H1 (cell line): ENCODE measurements at regions not wholly inside any gene's neighbourhood (a gene's known extent, or its start where the extent isn't known, plus 50 kb on each side); places are given as distances from the start of the nearest gene placed in this dataset.

ENCODE experiments used
- CTCF ChIA-PET: fragments of 300-600 bp; sonication (Branson Sonifier 250); formaldehyde crosslinking; loops from one replicate; lab custom pipeline; 2021; ENCODE audit not compliant: partially characterized antibody; lab: Charles Lee
- POLR2A ChIA-PET: fragments of 300-600 bp; sonication (Branson Sonifier 250); formaldehyde crosslinking; loops from one replicate; lab custom pipeline; 2021; ENCODE audit warnings: inconsistent platforms; ENCODE audit not compliant: partially characterized antibody; lab: Charles Lee
- DNase-seq, 2 experiments: peaks; one replicate each; pipeline versions ENCODE4 v3.0.0 to v3.0.0-alpha.2; 2010 to 2022; ENCODE audit warnings: low spot score in 2 of 2, low read depth in 1 of 2, mixed read lengths in 1 of 2
- FAIRE-seq: peaks from 2 replicates; lab custom pipeline; 2011; peaks lifted over from hg19 to GRCh38; lab: Jason Lieb, UNC
- H2AFZ ChIP-seq: 2 replicates; pipeline ENCODE4 v1.8.1; 2012; ENCODE audit warnings: low read length, inconsistent platforms
- H2AK5ac ChIP-seq: 2 replicates; pipeline ENCODE4 v1.6.1; 2013; ENCODE audit warnings: low read depth, low read length
- H2BK120ac ChIP-seq: replicated peaks from 2 replicates; pipeline ENCODE3; 2013; ENCODE audit warnings: low read depth, low read length, inconsistent platforms
- H2BK12ac ChIP-seq: 2 replicates; pipeline ENCODE4 v1.6.1; 2013; ENCODE audit warnings: low read depth, low read length
- H2BK15ac ChIP-seq: 2 replicates; pipeline ENCODE4 v1.6.1; 2013; ENCODE audit warnings: low read length
- H2BK20ac ChIP-seq: 2 replicates; pipeline ENCODE4 v1.6.1; 2013; ENCODE audit warnings: low read length
- H2BK5ac ChIP-seq: 2 replicates; pipeline ENCODE4 v1.6.1; 2013; ENCODE audit warnings: low read depth, low read length
- H3K14ac ChIP-seq: 2 replicates; pipeline ENCODE4 v1.6.1; 2013; ENCODE audit warnings: inconsistent platforms; ENCODE audit not compliant: insufficient read length
- H3K18ac ChIP-seq: 2 replicates; pipeline ENCODE4 v1.6.1; 2013; ENCODE audit warnings: low read length; ENCODE audit errors: extremely low read depth
- H3K23ac ChIP-seq: 2 replicates; pipeline ENCODE4 v1.6.1; 2013; ENCODE audit warnings: inconsistent platforms; ENCODE audit not compliant: insufficient read length
- H3K23me2 ChIP-seq: 2 replicates; pipeline ENCODE4 v1.6.1; 2013; ENCODE audit warnings: low read depth, low read length
- H3K27ac ChIP-seq: 2 replicates; pipeline ENCODE4 v1.6.1; 2011; ENCODE audit warnings: low read depth, low read length, inconsistent platforms
- H3K27me3 ChIP-seq, 4 experiments: replicated peaks in 1 of 4; 1 replicate in 1 of 4; 2 replicates in 3 of 4; pipeline versions ENCODE4 v1.6.1 to v1.8.1; 2011 to 2013; ENCODE audit warnings: low read length in 3 of 4, mild to moderate bottlenecking in 3 of 4, inconsistent platforms in 2 of 4, mixed read lengths in 2 of 4, moderate library complexity in 1 of 4; ENCODE audit not compliant: control insufficient read depth in 3 of 4, insufficient read depth in 3 of 4; ENCODE audit errors: extremely low read depth in 1 of 4
- H3K36me3 ChIP-seq, 4 experiments: 2 replicates each; pipeline versions ENCODE4 v1.6.1 to v1.8.1; 2011 to 2013; ENCODE audit warnings: mild to moderate bottlenecking in 4 of 4, low read length in 3 of 4, moderate library complexity in 2 of 4, control low read depth in 1 of 4, inconsistent platforms in 1 of 4; ENCODE audit not compliant: insufficient read depth in 4 of 4, control insufficient read depth in 2 of 4
- H3K4ac ChIP-seq: replicated peaks from 2 replicates; pipeline ENCODE3; 2013; ENCODE audit warnings: low read length, low read depth, mixed read lengths, inconsistent platforms; ENCODE audit not compliant: insufficient read length
- H3K4me1 ChIP-seq, 4 experiments: replicated peaks in 1 of 4; 1 replicate in 1 of 4; 2 replicates in 3 of 4; pipeline versions ENCODE4 v1.6.1 to v1.8.1; 2011 to 2013; ENCODE audit warnings: low read length in 3 of 4, inconsistent platforms in 2 of 4, mixed read lengths in 1 of 4; ENCODE audit not compliant: insufficient read depth in 4 of 4, control insufficient read depth in 3 of 4
- H3K4me2 ChIP-seq, 2 experiments: 2 replicates each; pipeline versions ENCODE4 v1.6.1 to v1.8.1; 2011 to 2013; ENCODE audit warnings: low read depth in 2 of 2, low read length in 2 of 2, control low read depth in 1 of 2, inconsistent platforms in 1 of 2, mild to moderate bottlenecking in 1 of 2; ENCODE audit not compliant: insufficient read depth in 1 of 2
- H3K4me3 ChIP-seq, 4 experiments: fragments of 200-600, 300-600 bp in 1 of 4; sonication (generic), shearing (Covaris generic), sonication (Bioruptor Twin) in 1 of 4; 2 replicates each; pipeline versions ENCODE4 v1.5.1 to v1.8.1; 2011 to 2016; ENCODE audit warnings: low read length in 4 of 4, low read depth in 3 of 4, control low read depth in 2 of 4, inconsistent platforms in 2 of 4, mild to moderate bottlenecking in 2 of 4, mixed read lengths in 1 of 4, moderate library complexity in 1 of 4; ENCODE audit not compliant: insufficient read depth in 2 of 4; ENCODE audit errors: extremely low read depth in 1 of 4
- H3K56ac ChIP-seq: replicated peaks from 2 replicates; pipeline ENCODE3; 2013; ENCODE audit warnings: low read depth, mild to moderate bottlenecking, mixed read lengths, low read length, inconsistent platforms; ENCODE audit not compliant: insufficient read length
- H3K79me1 ChIP-seq: 2 replicates; pipeline ENCODE4 v1.6.1; 2013; ENCODE audit warnings: low read depth, low read length, control low read depth
- H3K79me2 ChIP-seq, 2 experiments: 2 replicates each; pipeline versions ENCODE4 v1.6.1 to v1.8.1; 2012 to 2013; ENCODE audit warnings: low read length in 2 of 2, mild to moderate bottlenecking in 2 of 2, inconsistent platforms in 1 of 2; ENCODE audit not compliant: insufficient read depth in 2 of 2, control insufficient read depth in 1 of 2
- H3K9ac ChIP-seq, 4 experiments: replicated peaks in 1 of 4; 1 replicate in 1 of 4; 2 replicates in 3 of 4; pipeline versions ENCODE4 v1.6.1 to v1.8.1; 2011 to 2013; ENCODE audit warnings: low read depth in 3 of 4, low read length in 3 of 4, control low read depth in 2 of 4, mild to moderate bottlenecking in 2 of 4, moderate library complexity in 2 of 4, inconsistent platforms in 1 of 4; ENCODE audit errors: extremely low read depth in 1 of 4
- H3K9me3 ChIP-seq, 2 experiments: 2 replicates each; pipeline versions ENCODE4 v1.6.1 to v1.8.1; 2012 to 2013; ENCODE audit warnings: mild to moderate bottlenecking in 2 of 2, moderate library complexity in 2 of 2, control low read depth in 1 of 2, inconsistent platforms in 1 of 2, low read depth in 1 of 2, low read length in 1 of 2, mixed read lengths in 1 of 2; ENCODE audit not compliant: insufficient read depth in 2 of 2
- H4K20me1 ChIP-seq, 2 experiments: replicated peaks in 1 of 2; 2 replicates each; pipeline versions ENCODE3 to v1.8.1; 2011 to 2013; ENCODE audit warnings: inconsistent platforms in 2 of 2, low read length in 2 of 2, mild to moderate bottlenecking in 1 of 2; ENCODE audit not compliant: insufficient read depth in 2 of 2, control insufficient read depth in 1 of 2
- H4K5ac ChIP-seq: 2 replicates; pipeline ENCODE4 v1.6.1; 2013; ENCODE audit warnings: low read length, low read depth, mixed read lengths, inconsistent platforms; ENCODE audit not compliant: insufficient read length
- H4K8ac ChIP-seq: 2 replicates; pipeline ENCODE4 v1.8.0; 2013; ENCODE audit warnings: mild to moderate bottlenecking, moderate library complexity, low read length, inconsistent platforms; ENCODE audit not compliant: insufficient read depth; ENCODE audit errors: extremely low read depth
- H4K91ac ChIP-seq: replicated peaks from 2 replicates; pipeline ENCODE3; 2013; ENCODE audit warnings: low read length, mixed read lengths, inconsistent platforms; ENCODE audit not compliant: insufficient read length
- CTCF ChIP-seq, 3 experiments: IDR thresholded peaks; 1 replicate in 2 of 3; 2 replicates in 1 of 3; pipeline versions ENCODE4 v1.5.1 to v1.6.1; 2011; ENCODE audit warnings: low read length in 3 of 3, mild to moderate bottlenecking in 3 of 3, inconsistent platforms in 2 of 3, low read depth in 1 of 3, moderate library complexity in 1 of 3; ENCODE audit not compliant: insufficient read depth in 1 of 3; ENCODE audit errors: control extremely low read depth in 1 of 3
- MAFK ChIP-seq: IDR thresholded peaks from 2 replicates; pipeline ENCODE4 v1.6.1; 2012; ENCODE audit warnings: low read depth, mild to moderate bottlenecking, improper control_type of control experiment, low read length
- POLR2AphosphoS5 ChIP-seq: IDR thresholded peaks from 2 replicates; pipeline ENCODE4 v1.6.1; 2011; ENCODE audit warnings: low read depth, low read length
- RBBP5 ChIP-seq: IDR thresholded peaks from 2 replicates; pipeline ENCODE4 v1.7.1; 2012; ENCODE audit warnings: low read depth, mild to moderate bottlenecking, inconsistent platforms, low read length, moderate library complexity, borderline replicate concordance
- TAF1 ChIP-seq: IDR thresholded peaks from 2 replicates; pipeline ENCODE4 v1.6.1; 2011; ENCODE audit warnings: mild to moderate bottlenecking, low read depth, low read length
- WGBS, 2 experiments: shearing (Covaris generic) in 1 of 2; methylation state at CpG; one replicate each; pipeline versions ENCODE4 v1.1.6 to v1.1.7; 2013 to 2015; ENCODE audit warnings: low lambda C conversion rate in 2 of 2, mixed read lengths in 2 of 2, inconsistent platforms in 1 of 2, low coverage in 1 of 2, missing lambda C conversion rate in 1 of 2; ENCODE audit not compliant: insufficient replicate concordance in 2 of 2, insufficient coverage in 1 of 2, insufficient read length in 1 of 2; ENCODE audit errors: extremely low coverage in 1 of 2, missing lambda C conversion rate in 1 of 2; 5-methylcytosine and 5-hydroxymethylcytosine counted together

GRCh38 chr1:191432817-191433216 lies 725.4 kb upstream of the RGS18 start:
- WGBS, 2 experiments: 70% methylated on average over 3 of the region's 3 CpGs; no CpG with 5 or more reads in 1 of the 2 experiments

More at GRCh38 chr1:191432817-191433216, 725.4 kb upstream of the RGS18 start:
- H2BK12ac ChIP-seq: no peak overlapping the region
- FAIRE-seq: no peak
- no peaks in the 10 kb centered on the region for H3K79me2 ChIP-seq
- H3K36me3 ChIP-seq: no peaks in the 10 kb centered on the region
- H3K27ac ChIP-seq: no peak overlapping the region
- CTCF ChIA-PET: no interaction called here
- TF ChIP-seq CTCF (IDR thresholded peaks at IDR 0.05; ENCODE audit: control extremely low read depth in 1 of 3, insufficient read depth in 1 of 3, low read depth in 1 of 3, low read length in 3 of 3): no peak
- no peak for TF ChIP-seq RBBP5
- TF ChIP-seq TAF1: no peak
- TF ChIP-seq POLR2AphosphoS5: no peak
- no peak for TF ChIP-seq MAFK
- TF ChIP-seq, all 59 proteins: peak for 0
- Histone ChIP-seq H3K18ac (no peak overlapping the region; the same call in 1 of the 2 replicates), H3K4me2 (no peak overlapping the region), H2BK15ac (no peak overlapping the region), H3K23me2 (no peaks in the 10 kb centered on the region), H4K20me1 (no peaks in the 10 kb centered on the region), H3K9ac (no peak overlapping the region), H2AFZ (peak overlapping the region; percentile 21; the same call in 1 of the 2 replicates), H2BK20ac (no peak overlapping the region), H3K14ac (no peak overlapping the region), H2BK5ac (no peak overlapping the region), H4K8ac (no peak overlapping the region), H3K79me1 (no peaks in the 10 kb centered on the region), H3K4ac (no peak overlapping the region), H3K9me3 (no peaks in the 10 kb centered on the region), H4K91ac (no peak overlapping the region), H4K5ac (no peak overlapping the region), H3K23ac (no peak overlapping the region), H3K4me1 (no peaks in the 10 kb centered on the region), H2BK120ac (no peak overlapping the region), H3K27me3 (no peaks in the 10 kb centered on the region), H3K4me3 (no peak overlapping the region), H3K56ac (no peak overlapping the region), H2AK5ac (no peak overlapping the region)
- POLR2A ChIA-PET: no interaction called here
- no peak for DNase-seq
